H9 (cell line): ENCODE measurements at regions not wholly inside any gene's neighbourhood (a gene's known extent, or its start where the extent isn't known, plus 50 kb on each side); places are given as distances from the start of the nearest gene placed in this dataset.

Source experiments
- DNase-seq: peaks from one replicate; pipeline ENCODE4 v3.0.0-alpha.2; 2017
- H2AFZ ChIP-seq: one replicate; pipeline ENCODE4 v1.6.1; 2013; ENCODE audit warnings: mild to moderate bottlenecking, low read length, control low read depth, moderate library complexity
- H2AK5ac ChIP-seq: 2 replicates; pipeline ENCODE4 v1.6.1; 2013; ENCODE audit warnings: low read length, control low read depth, mixed read lengths; ENCODE audit not compliant: insufficient read length
- H2BK120ac ChIP-seq: one replicate; pipeline ENCODE4 v1.6.1; 2013; ENCODE audit warnings: low read depth, mild to moderate bottlenecking, low read length, control low read depth, inconsistent platforms; ENCODE audit not compliant: poor library complexity, severe bottlenecking
- H2BK12ac ChIP-seq: 2 replicates; pipeline ENCODE4 v1.6.1; 2013; ENCODE audit warnings: low read length, control low read depth, mixed read lengths, low read depth; ENCODE audit not compliant: insufficient read length
- H2BK15ac ChIP-seq: 2 replicates; pipeline ENCODE4 v1.6.1; 2013; ENCODE audit warnings: low read depth, low read length, control low read depth
- H2BK20ac ChIP-seq: one replicate; pipeline ENCODE4 v1.6.1; 2013; ENCODE audit warnings: low read depth, mild to moderate bottlenecking, low read length, control low read depth, inconsistent platforms; ENCODE audit not compliant: poor library complexity, severe bottlenecking
- H2BK5ac ChIP-seq: 2 replicates; pipeline ENCODE4 v1.6.1; 2013; ENCODE audit warnings: low read length, control low read depth, mixed read lengths; ENCODE audit not compliant: insufficient read length
- H3K14ac ChIP-seq: 2 replicates; pipeline ENCODE4 v1.6.1; 2013; ENCODE audit warnings: low read length, control low read depth; ENCODE audit not compliant: insufficient read depth
- H3K18ac ChIP-seq: 2 replicates; pipeline ENCODE4 v1.6.1; 2013; ENCODE audit warnings: low read depth, mild to moderate bottlenecking, mixed read lengths, low read length, control low read depth; ENCODE audit not compliant: insufficient read length
- H3K23ac ChIP-seq: 2 replicates; pipeline ENCODE4 v1.6.1; 2013; ENCODE audit warnings: low read length, control low read depth, mixed read lengths, low read depth; ENCODE audit not compliant: insufficient read length
- H3K23me2 ChIP-seq: 2 replicates; pipeline ENCODE4 v1.6.1; 2013; ENCODE audit warnings: low read depth, mild to moderate bottlenecking, mixed read lengths, low read length, control low read depth; ENCODE audit not compliant: insufficient read length, poor library complexity, severe bottlenecking
- H3K27ac ChIP-seq: 2 replicates; pipeline ENCODE4 v1.5.1; 2013; ENCODE audit warnings: low read length, control low read depth, mixed read lengths, low read depth; ENCODE audit not compliant: insufficient read length
- H3K27me3 ChIP-seq: 2 replicates; pipeline ENCODE4 v1.6.1; 2013; ENCODE audit warnings: low read length, control low read depth, inconsistent platforms; ENCODE audit not compliant: insufficient read depth
- H3K4ac ChIP-seq: 2 replicates; pipeline ENCODE4 v1.6.1; 2013; ENCODE audit warnings: low read depth, mild to moderate bottlenecking, control low read depth, inconsistent platforms, low read length, moderate library complexity
- H3K4me1 ChIP-seq: 2 replicates; pipeline ENCODE4 v1.6.1; 2013; ENCODE audit warnings: low read length, control low read depth, inconsistent platforms; ENCODE audit not compliant: insufficient read depth
- H3K4me2 ChIP-seq: 2 replicates; pipeline ENCODE4 v1.6.1; 2013; ENCODE audit warnings: low read length, control low read depth, mixed read lengths; ENCODE audit not compliant: insufficient read length, insufficient read depth
- H3K56ac ChIP-seq: 2 replicates; pipeline ENCODE4 v1.6.1; 2013; ENCODE audit warnings: low read depth, mild to moderate bottlenecking, mixed read lengths, low read length, control low read depth; ENCODE audit not compliant: insufficient read length
- H3K79me1 ChIP-seq: 2 replicates; pipeline ENCODE4 v1.6.1; 2013; ENCODE audit warnings: low read depth, mild to moderate bottlenecking, moderate library complexity, low read length, control low read depth, inconsistent platforms; ENCODE audit not compliant: insufficient read depth, poor library complexity, severe bottlenecking
- H3K79me2 ChIP-seq: 2 replicates; pipeline ENCODE4 v1.6.1; 2013; ENCODE audit warnings: low read length, control low read depth, inconsistent platforms; ENCODE audit not compliant: insufficient read depth
- H3K9ac ChIP-seq: 2 replicates; pipeline ENCODE4 v1.6.1; 2013; ENCODE audit warnings: low read length, control low read depth, mixed read lengths; ENCODE audit not compliant: insufficient read length; ENCODE audit errors: extremely low read depth
- H3K9me3 ChIP-seq: one replicate; pipeline ENCODE4 v1.6.1; 2013; ENCODE audit warnings: low read depth, low read length, inconsistent platforms; ENCODE audit not compliant: control insufficient read depth
- H3T11ph ChIP-seq: one replicate; pipeline ENCODE4 v1.6.1; 2013; ENCODE audit warnings: mild to moderate bottlenecking, low read length, control low read depth, inconsistent platforms
- H4K20me1 ChIP-seq: one replicate; pipeline ENCODE4 v1.6.1; 2013; ENCODE audit not compliant: control insufficient read depth, insufficient read length, insufficient read depth
- H4K5ac ChIP-seq: 2 replicates; pipeline ENCODE4 v1.6.1; 2013; ENCODE audit warnings: low read depth, mild to moderate bottlenecking, mixed read lengths, low read length, control low read depth; ENCODE audit not compliant: insufficient read length
- H4K8ac ChIP-seq: replicated peaks from 2 replicates; pipeline ENCODE4 v1.6.1; 2013; ENCODE audit warnings: low read length, control low read depth, mixed read lengths, low read depth; ENCODE audit not compliant: insufficient read length
- H4K91ac ChIP-seq: 2 replicates; pipeline ENCODE4 v1.6.1; 2013; ENCODE audit warnings: low read depth, mild to moderate bottlenecking, moderate library complexity, mixed read lengths, low read length, control low read depth; ENCODE audit not compliant: insufficient read length
- H3K27ac Mint-ChIP-seq, 3 experiments: 2 replicates in 2 of 3; 3 replicates in 1 of 3; pipeline ENCODE4 v1.8.0; 2020 to 2021; ENCODE audit warnings: mixed read lengths in 3 of 3, mild to moderate bottlenecking in 1 of 3, moderate library complexity in 1 of 3
- H3K27me3 Mint-ChIP-seq: 2 replicates; pipeline ENCODE4 v1.8.0; 2021; ENCODE audit warnings: low read depth, mild to moderate bottlenecking, moderate library complexity, mixed read lengths
- H3K36me3 Mint-ChIP-seq, 3 experiments: 2 replicates in 2 of 3; 3 replicates in 1 of 3; pipeline ENCODE4 v1.8.0; 2020 to 2021; ENCODE audit warnings: low read depth in 3 of 3, mixed read lengths in 3 of 3; ENCODE audit not compliant: insufficient read depth in 1 of 3
- H3K4me1 Mint-ChIP-seq, 2 experiments: 2 replicates each; pipeline ENCODE4 v1.8.0; 2020; ENCODE audit warnings: mixed read lengths in 2 of 2
- H3K4me3 Mint-ChIP-seq, 2 experiments: 2 replicates in 1 of 2; 3 replicates in 1 of 2; pipeline ENCODE4 v1.8.0; 2020 to 2021; ENCODE audit warnings: mild to moderate bottlenecking in 2 of 2, mixed read lengths in 2 of 2, moderate library complexity in 1 of 2
- H3K9me3 Mint-ChIP-seq, 2 experiments: 2 replicates in 1 of 2; 3 replicates in 1 of 2; pipeline ENCODE4 v1.8.0; 2020; ENCODE audit warnings: mild to moderate bottlenecking in 2 of 2, mixed read lengths in 2 of 2, moderate library complexity in 1 of 2
- WGBS: extraction: QIAGEN DNeasy Blood & Tissue Kit; methylation state at CpG from one replicate; pipeline ENCODE4 v1.1.7; 2013; ENCODE audit warnings: missing lambda C conversion rate, low lambda C conversion rate, mixed read lengths; ENCODE audit not compliant: insufficient read length; ENCODE audit errors: extremely low coverage; 5-methylcytosine and 5-hydroxymethylcytosine counted together
- TF ChIP-seq, protein P1 (sequence below): fragments of 200-600 bp; sonication (generic); conservative IDR thresholded peaks from 3 replicates; pipeline ENCODE4 v1.8.0; 2021; ENCODE audit warnings: antibody characterized with exemption, mild to moderate bottlenecking

- no peak overlapping the region for H2BK120ac ChIP-seq
- no peaks in the 10 kb centered on the region for H4K20me1 ChIP-seq
- WGBS = no CpG with 5 or more reads among the region's 5 CpGs
- no peak overlapping the region for H3K9ac ChIP-seq
- H2BK12ac ChIP-seq = no peak overlapping the region
- no peak for DNase-seq
- no peaks in the 10 kb centered on the region for H3K23me2 ChIP-seq
- H2BK20ac ChIP-seq = no peak overlapping the region
- Mint-ChIP-seq H3K9me3 (no peaks in the 10 kb centered on the region), H3K27ac (no peak overlapping the region), H3K36me3 (no peaks in the 10 kb centered on the region; a peak in 1 of 7 replicates), H3K4me1 (peaks cover 6 to 12% of the 10 kb centered on the region in 2 experiments), H3K27me3 (no peaks in the 10 kb centered on the region; the same call in 1 of the 2 replicates), H3K4me3 (no peak overlapping the region)
- H3K9me3 ChIP-seq = no peaks in the 10 kb centered on the region
- H3K23ac ChIP-seq = no peak overlapping the region
- no peak overlapping the region for H2AK5ac ChIP-seq
- H3K4ac ChIP-seq = no peak overlapping the region
- no peaks in the 10 kb centered on the region for H3K79me1 ChIP-seq
- H3T11ph ChIP-seq = no peak overlapping the region
- H2BK5ac ChIP-seq = no peak overlapping the region
- H4K91ac ChIP-seq = no peak overlapping the region
- H3K56ac ChIP-seq = no peak overlapping the region
- no peak overlapping the region for H2AFZ ChIP-seq
- no peaks in the 10 kb centered on the region for H3K79me2 ChIP-seq
- no peak overlapping the region for H3K14ac ChIP-seq
- no peak overlapping the region for H4K5ac ChIP-seq
- H3K18ac ChIP-seq = no peak overlapping the region
- H2BK15ac ChIP-seq = no peak overlapping the region
- H3K4me2 ChIP-seq = no peak overlapping the region
- no peaks in the 10 kb centered on the region for H3K27me3 ChIP-seq
- H3K27ac ChIP-seq = no peak overlapping the region
- no peaks in the 10 kb centered on the region for H3K4me1 ChIP-seq
- no peak overlapping the region for H4K8ac ChIP-seq
- TF ChIP-seq, protein P1, sequence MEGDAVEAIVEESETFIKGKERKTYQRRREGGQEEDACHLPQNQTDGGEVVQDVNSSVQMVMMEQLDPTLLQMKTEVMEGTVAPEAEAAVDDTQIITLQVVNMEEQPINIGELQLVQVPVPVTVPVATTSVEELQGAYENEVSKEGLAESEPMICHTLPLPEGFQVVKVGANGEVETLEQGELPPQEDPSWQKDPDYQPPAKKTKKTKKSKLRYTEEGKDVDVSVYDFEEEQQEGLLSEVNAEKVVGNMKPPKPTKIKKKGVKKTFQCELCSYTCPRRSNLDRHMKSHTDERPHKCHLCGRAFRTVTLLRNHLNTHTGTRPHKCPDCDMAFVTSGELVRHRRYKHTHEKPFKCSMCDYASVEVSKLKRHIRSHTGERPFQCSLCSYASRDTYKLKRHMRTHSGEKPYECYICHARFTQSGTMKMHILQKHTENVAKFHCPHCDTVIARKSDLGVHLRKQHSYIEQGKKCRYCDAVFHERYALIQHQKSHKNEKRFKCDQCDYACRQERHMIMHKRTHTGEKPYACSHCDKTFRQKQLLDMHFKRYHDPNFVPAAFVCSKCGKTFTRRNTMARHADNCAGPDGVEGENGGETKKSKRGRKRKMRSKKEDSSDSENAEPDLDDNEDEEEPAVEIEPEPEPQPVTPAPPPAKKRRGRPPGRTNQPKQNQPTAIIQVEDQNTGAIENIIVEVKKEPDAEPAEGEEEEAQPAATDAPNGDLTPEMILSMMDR = no peak
Measured at GRCh38 chr20:48205281-48205782, 420.1 kb upstream of the SULF2 start.
